Activated CD4-positive, alpha-beta memory T cell treated with anti-CD3 and anti-CD28 coated beads, Interleukin-2, amount 10 ng/mL, durations not matched to agents 7 days and 5 days (primary cell): ENCODE measurements at regions not wholly inside any gene's neighbourhood (a gene's known extent, or its start where the extent isn't known, plus 50 kb on each side); places are given as distances from the start of the nearest gene placed in this dataset.

Experiments
- CTCF ChIA-PET: fragments of 350-600 bp; sonication (Branson Sonifier 250); formaldehyde crosslinking; loops from one replicate; lab custom pipeline; 2021; ENCODE audit warnings: antibody characterized with exemption, inconsistent platforms; lab: Charles Lee
- POLR2A ChIA-PET: fragments of 350-600 bp; sonication (Branson Sonifier 250); formaldehyde crosslinking; loops from one replicate; lab custom pipeline; 2021; ENCODE audit warnings: antibody characterized with exemption; lab: Charles Lee
- DNase-seq: peaks from one replicate; pipeline ENCODE4 v3.0.0-alpha.2; 2020
- H3K27ac Mint-ChIP-seq: one replicate; pipeline ENCODE4 v1.8.0; 2021; ENCODE audit warnings: mild to moderate bottlenecking, mixed read lengths
- H3K27me3 Mint-ChIP-seq: one replicate; pipeline ENCODE4 v1.8.0; 2021; ENCODE audit warnings: mixed read lengths
- H3K36me3 Mint-ChIP-seq: one replicate; pipeline ENCODE4 v1.8.0; 2021; ENCODE audit warnings: low read depth, mixed read lengths
- H3K4me1 Mint-ChIP-seq: one replicate; pipeline ENCODE4 v1.8.0; 2021; ENCODE audit warnings: mixed read lengths
- H3K4me3 Mint-ChIP-seq: one replicate; pipeline ENCODE4 v1.8.0; 2021; ENCODE audit warnings: mild to moderate bottlenecking, mixed read lengths
- H3K9me3 Mint-ChIP-seq: one replicate; pipeline ENCODE4 v1.8.0; 2021; ENCODE audit warnings: mixed read lengths

GRCh38 chr9:84575705-84576104, 93.8 kb upstream of the NTRK2 start:
- Mint-ChIP-seq H3K9me3 (no peaks in the 10 kb centered on the region), H3K36me3 (no peaks in the 10 kb centered on the region), H3K4me3 (no peak overlapping the region), H3K27ac (no peak overlapping the region), H3K27me3 (no peaks in the 10 kb centered on the region), H3K4me1 (no peaks in the 10 kb centered on the region)
- no peak for DNase-seq
- CTCF ChIA-PET: no interaction called here
- POLR2A ChIA-PET: no interaction called here

GRCh38 chr9:84583866-84584265, 85.7 kb upstream of the NTRK2 start:
- no peak overlapping the region for H3K27ac Mint-ChIP-seq
- H3K27me3 Mint-ChIP-seq: peaks cover 4% of the 10 kb centered on the region
- CTCF ChIA-PET: no interaction called here
- H3K9me3 Mint-ChIP-seq: no peaks in the 10 kb centered on the region
- H3K4me1 Mint-ChIP-seq: no peaks in the 10 kb centered on the region
- DNase-seq: no peak
- no peaks in the 10 kb centered on the region for H3K36me3 Mint-ChIP-seq
- POLR2A ChIA-PET: no interaction called here
- H3K4me3 Mint-ChIP-seq: no peak overlapping the region

GRCh38 chr9:84586662-84587061, 82.9 kb upstream of the NTRK2 start:
- Mint-ChIP-seq H3K9me3 (no peaks in the 10 kb centered on the region), H3K27me3 (peaks cover 3% of the 10 kb centered on the region), H3K36me3 (no peaks in the 10 kb centered on the region), H3K4me1 (no peaks in the 10 kb centered on the region), H3K4me3 (no peak overlapping the region), H3K27ac (no peak overlapping the region)
- ChIA-PET CTCF (no interaction called here), POLR2A (no interaction called here)
- DNase-seq: no peak

GRCh38 chr9:84587153-84587552, 82.4 kb upstream of the NTRK2 start:
- Mint-ChIP-seq H3K36me3 (no peaks in the 10 kb centered on the region), H3K4me3 (no peak overlapping the region), H3K9me3 (no peaks in the 10 kb centered on the region), H3K27me3 (peaks cover 3% of the 10 kb centered on the region), H3K27ac (no peak overlapping the region), H3K4me1 (no peaks in the 10 kb centered on the region)
- ChIA-PET POLR2A (no interaction called here), CTCF (no interaction called here)
- DNase-seq: no peak

GRCh38 chr9:84589542-84589941, 80.0 kb upstream of the NTRK2 start:
- no peak overlapping the region for H3K4me3 Mint-ChIP-seq
- DNase-seq: no peak
- H3K4me1 Mint-ChIP-seq: no peaks in the 10 kb centered on the region
- CTCF ChIA-PET: no interaction called here
- H3K27ac Mint-ChIP-seq: no peak overlapping the region
- POLR2A ChIA-PET: no interaction called here
- no peaks in the 10 kb centered on the region for H3K36me3 Mint-ChIP-seq
- H3K9me3 Mint-ChIP-seq: no peaks in the 10 kb centered on the region
- H3K27me3 Mint-ChIP-seq: no peaks in the 10 kb centered on the region

GRCh38 chr9:84590706-84591105, 78.8 kb upstream of the NTRK2 start:
- H3K27me3 Mint-ChIP-seq: no peaks in the 10 kb centered on the region
- ChIA-PET CTCF (no interaction called here), POLR2A (no interaction called here)
- DNase-seq: no peak
- no peaks in the 10 kb centered on the region for H3K36me3 Mint-ChIP-seq
- H3K4me3 Mint-ChIP-seq: no peak overlapping the region
- H3K4me1 Mint-ChIP-seq: no peaks in the 10 kb centered on the region
- H3K9me3 Mint-ChIP-seq: no peaks in the 10 kb centered on the region
- no peak overlapping the region for H3K27ac Mint-ChIP-seq

- H3K9me3 Mint-ChIP-seq: no peaks in the 10 kb centered on the region
- CTCF ChIA-PET: no interaction called here
- no peak overlapping the region for H3K27ac Mint-ChIP-seq
- no peak overlapping the region for H3K4me3 Mint-ChIP-seq
- H3K27me3 Mint-ChIP-seq: no peaks in the 10 kb centered on the region
- H3K4me1 Mint-ChIP-seq: peaks cover 6% of the 10 kb centered on the region
- no peaks in the 10 kb centered on the region for H3K36me3 Mint-ChIP-seq
- POLR2A ChIA-PET: no interaction called here
- DNase-seq: no peak
Observed at GRCh38 chr9:84592918-84593317, 76.6 kb upstream of the NTRK2 start.

- DNase-seq: no peak
- Mint-ChIP-seq H3K27ac (no peak overlapping the region), H3K27me3 (no peaks in the 10 kb centered on the region), H3K4me1 (peaks cover 6% of the 10 kb centered on the region), H3K36me3 (no peaks in the 10 kb centered on the region), H3K4me3 (no peak overlapping the region), H3K9me3 (no peaks in the 10 kb centered on the region)
- POLR2A ChIA-PET: no interaction called here
- CTCF ChIA-PET: no interaction called here
Observed at GRCh38 chr9:84593352-84593751, 76.2 kb upstream of the NTRK2 start.

GRCh38 chr9:84597131-84597530, 72.4 kb upstream of the NTRK2 start:
- no peak for DNase-seq
- peaks cover 6% of the 10 kb centered on the region for H3K4me1 Mint-ChIP-seq
- no peak overlapping the region for H3K4me3 Mint-ChIP-seq
- no peaks in the 10 kb centered on the region for H3K27me3 Mint-ChIP-seq
- no peaks in the 10 kb centered on the region for H3K36me3 Mint-ChIP-seq
- POLR2A ChIA-PET: no interaction called here
- H3K9me3 Mint-ChIP-seq: peaks cover 3% of the 10 kb centered on the region
- H3K27ac Mint-ChIP-seq: no peak overlapping the region
- CTCF ChIA-PET: no interaction called here

GRCh38 chr9:84598921-84599636, 70.5 kb upstream of the NTRK2 start:
- H3K9me3 Mint-ChIP-seq: peaks cover 3% of the 10 kb centered on the region
- no peak for DNase-seq
- H3K4me1 Mint-ChIP-seq: peaks cover 6% of the 10 kb centered on the region
- ChIA-PET CTCF (no interaction called here), POLR2A (no interaction called here)
- no peak overlapping the region for H3K4me3 Mint-ChIP-seq
- no peak overlapping the region for H3K27ac Mint-ChIP-seq
- no peaks in the 10 kb centered on the region for H3K36me3 Mint-ChIP-seq
- no peaks in the 10 kb centered on the region for H3K27me3 Mint-ChIP-seq

- Mint-ChIP-seq H3K27ac (no peak overlapping the region), H3K9me3 (peaks cover 3% of the 10 kb centered on the region), H3K4me3 (no peak overlapping the region), H3K27me3 (no peaks in the 10 kb centered on the region), H3K36me3 (no peaks in the 10 kb centered on the region), H3K4me1 (peaks cover 6% of the 10 kb centered on the region)
- ChIA-PET POLR2A (no interaction called here), CTCF (no interaction called here)
- no peak for DNase-seq
Observed at GRCh38 chr9:84600739-84601138, 68.8 kb upstream of the NTRK2 start.

GRCh38 chr9:84604223-84604622, 65.3 kb upstream of the NTRK2 start:
- no peaks in the 10 kb centered on the region for H3K27me3 Mint-ChIP-seq
- H3K4me3 Mint-ChIP-seq: no peak overlapping the region
- no peaks in the 10 kb centered on the region for H3K36me3 Mint-ChIP-seq
- no peak overlapping the region for H3K27ac Mint-ChIP-seq
- no peak for DNase-seq
- ChIA-PET CTCF (no interaction called here), POLR2A (no interaction called here)
- H3K4me1 Mint-ChIP-seq: no peaks in the 10 kb centered on the region
- H3K9me3 Mint-ChIP-seq: no peaks in the 10 kb centered on the region

- ChIA-PET POLR2A (no interaction called here), CTCF (interaction anchor here (0.6 kb wide), 1 partner anchor 545 kb away, joined by 3 read pairs; no protein-coding TSS in a partner anchor)
- no peak for DNase-seq
- Mint-ChIP-seq H3K9me3 (no peaks in the 10 kb centered on the region), H3K4me1 (no peaks in the 10 kb centered on the region), H3K36me3 (no peaks in the 10 kb centered on the region), H3K27me3 (no peaks in the 10 kb centered on the region), H3K4me3 (no peak overlapping the region), H3K27ac (no peak overlapping the region)
Observed at GRCh38 chr9:84609779-84610178, 59.8 kb upstream of the NTRK2 start.

- H3K27me3 Mint-ChIP-seq: no peaks in the 10 kb centered on the region
- no peak overlapping the region for H3K4me3 Mint-ChIP-seq
- H3K27ac Mint-ChIP-seq: no peak overlapping the region
- H3K9me3 Mint-ChIP-seq: no peaks in the 10 kb centered on the region
- ChIA-PET CTCF (no interaction called here), POLR2A (no interaction called here)
- no peaks in the 10 kb centered on the region for H3K4me1 Mint-ChIP-seq
- no peaks in the 10 kb centered on the region for H3K36me3 Mint-ChIP-seq
- no peak for DNase-seq
Observed at GRCh38 chr9:84613431-84613830, 56.1 kb upstream of the NTRK2 start.
